ENCODE measurements at regions not wholly inside any gene's neighbourhood (a gene's known extent, or its start where the extent isn't known, plus 50 kb on each side); places are given as distances from the start of the nearest gene placed in this dataset.
"Not testable (repeated sequence)": the region's sequence is repeated elsewhere in the genome, so short reads cannot be mapped to it uniquely, and the experiment has no call there.

DNA sequence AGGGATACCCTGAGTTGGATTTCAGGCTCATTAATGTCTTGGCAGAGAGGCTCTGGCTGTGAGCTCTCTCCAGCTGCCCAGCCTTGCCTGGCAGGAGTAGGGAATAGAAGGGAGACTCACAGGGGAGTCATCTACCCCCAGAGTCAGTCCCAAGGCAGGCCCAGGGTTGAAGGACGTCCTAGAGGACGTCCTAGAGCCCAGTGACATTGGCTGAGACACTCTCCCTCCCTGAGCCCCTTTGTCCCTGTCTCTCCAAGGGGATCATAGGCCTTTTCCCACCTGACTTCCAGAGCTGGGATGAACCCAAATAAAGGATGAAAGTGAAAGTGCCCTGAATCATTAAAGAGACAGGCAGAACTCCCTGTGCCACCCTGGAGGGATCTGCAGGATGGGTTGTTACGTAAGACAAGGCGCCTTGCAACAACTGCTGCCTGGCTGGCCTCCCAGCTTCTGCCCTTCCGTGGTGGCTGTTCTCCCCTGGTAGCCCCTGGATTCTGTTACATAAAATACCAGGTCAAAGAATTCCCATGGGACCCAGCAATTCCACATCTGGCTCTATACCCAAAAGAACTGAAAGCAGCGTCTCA lies 53.6 kb upstream of the SIRPA start:
- Histone ChIP-seq H4K20me1 (ENCODE audit: insufficient read depth, low read length) (no peaks in the 10 kb centered on the region), H3K9ac (ENCODE audit: low read length) (no peak overlapping the region), H3K4me2 (ENCODE audit: low read length) (no peak overlapping the region), H3K36me3 (ENCODE audit: insufficient read depth, low read length) (no peaks in the 10 kb centered on the region), H3K27me3 (ENCODE audit: insufficient read depth, low read length) (peaks cover 10% of the 10 kb centered on the region; the same call in 1 of the 2 replicates), H3K9me2 (ENCODE audit: low read depth, low read length) (no peaks in the 10 kb centered on the region), H3K27ac (ENCODE audit: low read depth, low read length, poor library complexity, severe bottlenecking) (no peak overlapping the region), H3K4me1 (ENCODE audit: insufficient read depth, low read length, severe bottlenecking) (no peaks in the 10 kb centered on the region), H3K79me2 (ENCODE audit: insufficient read depth, low read length) (no peaks in the 10 kb centered on the region), H3F3A (ENCODE audit: insufficient read depth, low read length) (no peaks in the 10 kb centered on the region), H2AFZ (ENCODE audit: low read length) (no peak overlapping the region), H3K9me3 (ENCODE audit: low read length) (no peaks in the 10 kb centered on the region), H3K4me3 (ENCODE audit: low read depth, low read length, poor library complexity, severe bottlenecking) (no peak overlapping the region)
- TF ChIP-seq, protein P1, sequence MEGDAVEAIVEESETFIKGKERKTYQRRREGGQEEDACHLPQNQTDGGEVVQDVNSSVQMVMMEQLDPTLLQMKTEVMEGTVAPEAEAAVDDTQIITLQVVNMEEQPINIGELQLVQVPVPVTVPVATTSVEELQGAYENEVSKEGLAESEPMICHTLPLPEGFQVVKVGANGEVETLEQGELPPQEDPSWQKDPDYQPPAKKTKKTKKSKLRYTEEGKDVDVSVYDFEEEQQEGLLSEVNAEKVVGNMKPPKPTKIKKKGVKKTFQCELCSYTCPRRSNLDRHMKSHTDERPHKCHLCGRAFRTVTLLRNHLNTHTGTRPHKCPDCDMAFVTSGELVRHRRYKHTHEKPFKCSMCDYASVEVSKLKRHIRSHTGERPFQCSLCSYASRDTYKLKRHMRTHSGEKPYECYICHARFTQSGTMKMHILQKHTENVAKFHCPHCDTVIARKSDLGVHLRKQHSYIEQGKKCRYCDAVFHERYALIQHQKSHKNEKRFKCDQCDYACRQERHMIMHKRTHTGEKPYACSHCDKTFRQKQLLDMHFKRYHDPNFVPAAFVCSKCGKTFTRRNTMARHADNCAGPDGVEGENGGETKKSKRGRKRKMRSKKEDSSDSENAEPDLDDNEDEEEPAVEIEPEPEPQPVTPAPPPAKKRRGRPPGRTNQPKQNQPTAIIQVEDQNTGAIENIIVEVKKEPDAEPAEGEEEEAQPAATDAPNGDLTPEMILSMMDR (IDR thresholded peaks at IDR 0.05; ENCODE audit: low read length), result no peak
- TF ChIP-seq EZH2 (IDR thresholded peaks at IDR 0.05; ENCODE audit: borderline replicate concordance, low read length), result no peak

GRCh38 chr20:1840817-1841553 lies 54.2 kb upstream of the SIRPA start:
- Histone ChIP-seq H3K9me3 (ENCODE audit: low read length) (no peaks in the 10 kb centered on the region), H3K27me3 (ENCODE audit: insufficient read depth, low read length) (peaks cover 10% of the 10 kb centered on the region; the same call in 1 of the 2 replicates), H3F3A (ENCODE audit: insufficient read depth, low read length) (no peaks in the 10 kb centered on the region), H3K4me3 (ENCODE audit: low read depth, low read length, poor library complexity, severe bottlenecking) (no peak overlapping the region), H3K9ac (ENCODE audit: low read length) (no peak overlapping the region), H3K4me2 (ENCODE audit: low read length) (no peak overlapping the region), H3K27ac (ENCODE audit: low read depth, low read length, poor library complexity, severe bottlenecking) (no peak overlapping the region), H3K4me1 (ENCODE audit: insufficient read depth, low read length, severe bottlenecking) (no peaks in the 10 kb centered on the region), H3K79me2 (ENCODE audit: insufficient read depth, low read length) (no peaks in the 10 kb centered on the region), H3K36me3 (ENCODE audit: insufficient read depth, low read length) (no peaks in the 10 kb centered on the region), H3K9me2 (ENCODE audit: low read depth, low read length) (no peaks in the 10 kb centered on the region), H2AFZ (ENCODE audit: low read length) (no peak overlapping the region), H4K20me1 (ENCODE audit: insufficient read depth, low read length) (no peaks in the 10 kb centered on the region)
- TF ChIP-seq, protein P1 (IDR thresholded peaks at IDR 0.05; ENCODE audit: low read length), result no peak
- TF ChIP-seq EZH2 (IDR thresholded peaks at IDR 0.05; ENCODE audit: borderline replicate concordance, low read length), result no peak

GRCh38 chr20:1839376-1840317 lies 55.6 kb upstream of the SIRPA start:
- not testable (repeated sequence) for H3K36me3 ChIP-seq (ENCODE audit: insufficient read depth, low read length); H4K20me1 ChIP-seq (ENCODE audit: insufficient read depth, low read length); H3K4me2 ChIP-seq (ENCODE audit: low read length); H2AFZ ChIP-seq (ENCODE audit: low read length); H3F3A ChIP-seq (ENCODE audit: insufficient read depth, low read length); H3K4me3 ChIP-seq (ENCODE audit: low read depth, low read length, poor library complexity, severe bottlenecking); H3K9ac ChIP-seq (ENCODE audit: low read length); H3K9me2 ChIP-seq (ENCODE audit: low read depth, low read length); H3K79me2 ChIP-seq (ENCODE audit: insufficient read depth, low read length); H3K27ac ChIP-seq (ENCODE audit: low read depth, low read length, poor library complexity, severe bottlenecking); H3K4me1 ChIP-seq (ENCODE audit: insufficient read depth, low read length, severe bottlenecking); H3K9me3 ChIP-seq (ENCODE audit: low read length)
- peaks cover 10% of the 10 kb centered on the region; the same call in 1 of the 2 replicates for H3K27me3 ChIP-seq (ENCODE audit: insufficient read depth, low read length)

Data from OCI-LY1 (cell line).